ENCODE measurements at regions not wholly inside any gene's neighbourhood (a gene's known extent, or its start where the extent isn't known, plus 50 kb on each side); places are given as distances from the start of the nearest gene placed in this dataset.

GRCh38 chr5:84830265-84830664, 445.6 kb upstream of the EDIL3 start:
- 96% methylated on average over 27 of the region's 28 CpGs; no CpG with 5 or more reads in 1 of the 2 experiments for WGBS, 2 experiments (ENCODE audit: extremely low coverage in 1 of 2, insufficient coverage in 1 of 2, insufficient read length in 1 of 2, insufficient replicate concordance in 2 of 2, low coverage in 1 of 2, low lambda C conversion rate in 2 of 2, missing lambda C conversion rate in 1 of 2)
- no peak for TF ChIP-seq GABPA (IDR thresholded peaks at IDR 0.05; ENCODE audit: borderline replicate concordance, insufficient read depth, low read length)
- TF ChIP-seq, protein P1, sequence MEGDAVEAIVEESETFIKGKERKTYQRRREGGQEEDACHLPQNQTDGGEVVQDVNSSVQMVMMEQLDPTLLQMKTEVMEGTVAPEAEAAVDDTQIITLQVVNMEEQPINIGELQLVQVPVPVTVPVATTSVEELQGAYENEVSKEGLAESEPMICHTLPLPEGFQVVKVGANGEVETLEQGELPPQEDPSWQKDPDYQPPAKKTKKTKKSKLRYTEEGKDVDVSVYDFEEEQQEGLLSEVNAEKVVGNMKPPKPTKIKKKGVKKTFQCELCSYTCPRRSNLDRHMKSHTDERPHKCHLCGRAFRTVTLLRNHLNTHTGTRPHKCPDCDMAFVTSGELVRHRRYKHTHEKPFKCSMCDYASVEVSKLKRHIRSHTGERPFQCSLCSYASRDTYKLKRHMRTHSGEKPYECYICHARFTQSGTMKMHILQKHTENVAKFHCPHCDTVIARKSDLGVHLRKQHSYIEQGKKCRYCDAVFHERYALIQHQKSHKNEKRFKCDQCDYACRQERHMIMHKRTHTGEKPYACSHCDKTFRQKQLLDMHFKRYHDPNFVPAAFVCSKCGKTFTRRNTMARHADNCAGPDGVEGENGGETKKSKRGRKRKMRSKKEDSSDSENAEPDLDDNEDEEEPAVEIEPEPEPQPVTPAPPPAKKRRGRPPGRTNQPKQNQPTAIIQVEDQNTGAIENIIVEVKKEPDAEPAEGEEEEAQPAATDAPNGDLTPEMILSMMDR (IDR thresholded peaks at IDR 0.05; ENCODE audit: control extremely low read depth in 1 of 3, insufficient read depth in 1 of 3, low read depth in 1 of 3, low read length in 3 of 3): no peak
- TF ChIP-seq SUZ12 (IDR thresholded peaks at IDR 0.05; ENCODE audit: low read length): no peak
- no peak for TF ChIP-seq ZNF274 (IDR thresholded peaks at IDR 0.05; ENCODE audit: borderline replicate concordance, extremely low read depth, low read length)
- no peak for TF ChIP-seq ATF3 (IDR thresholded peaks at IDR 0.05; ENCODE audit: insufficient read depth, low read depth, low read length)
- TF ChIP-seq KDM4A (IDR thresholded peaks at IDR 0.05; ENCODE audit: low read depth, low read length, severe bottlenecking): no peak
- TF ChIP-seq TAF7 (optimal IDR thresholded peaks at IDR 0.05; ENCODE audit: borderline replicate concordance, low read depth, low read length): no peak
- TF ChIP-seq NANOG (IDR thresholded peaks at IDR 0.05; ENCODE audit: insufficient read depth, low read depth, low read length, poor library complexity, severe bottlenecking): no peak
- no peak for TF ChIP-seq ATF2 (IDR thresholded peaks at IDR 0.05; ENCODE audit: low read length)

More at GRCh38 chr5:84830265-84830664, 445.6 kb upstream of the EDIL3 start:
- no peak for FAIRE-seq
- Histone ChIP-seq H2BK20ac (ENCODE audit: low read length) (no peak overlapping the region), H2BK120ac (replicated peaks; ENCODE audit: low read depth, low read length) (no peak overlapping the region), H3K4me2 (ENCODE audit: insufficient read depth in 1 of 2, low read depth in 2 of 2, low read length in 2 of 2) (no peak overlapping the region), H3K27me3 (replicated peaks in 1 of 4; ENCODE audit: control insufficient read depth in 3 of 4, extremely low read depth in 1 of 4, insufficient read depth in 3 of 4, low read length in 3 of 4) (no peaks in the 10 kb centered on the region), H3K23ac (ENCODE audit: insufficient read length) (no peak overlapping the region), H4K5ac (ENCODE audit: insufficient read length, low read depth, low read length) (no peak overlapping the region), H3K4me3 (ENCODE audit: extremely low read depth in 1 of 4, insufficient read depth in 2 of 4, low read depth in 3 of 4, low read length in 4 of 4) (no peak overlapping the region), H3K79me1 (ENCODE audit: low read depth, low read length) (no peaks in the 10 kb centered on the region), H3K9ac (replicated peaks in 1 of 4; ENCODE audit: extremely low read depth in 1 of 4, low read depth in 3 of 4, low read length in 3 of 4) (no peak overlapping the region), H2AK5ac (ENCODE audit: low read depth, low read length) (no peak overlapping the region), H3K4me1 (replicated peaks in 1 of 4; ENCODE audit: control insufficient read depth in 3 of 4, insufficient read depth in 4 of 4, low read length in 3 of 4) (no peaks in the 10 kb centered on the region), H4K91ac (replicated peaks; ENCODE audit: insufficient read length, low read length) (no peak overlapping the region), H3K27ac (ENCODE audit: low read depth, low read length) (no peak overlapping the region), H3K79me2 (ENCODE audit: control insufficient read depth in 1 of 2, insufficient read depth in 2 of 2, low read length in 2 of 2) (no peaks in the 10 kb centered on the region), H3K18ac (ENCODE audit: extremely low read depth, low read length) (no peak overlapping the region), H3K23me2 (ENCODE audit: low read depth, low read length) (no peaks in the 10 kb centered on the region), H3K4ac (replicated peaks; ENCODE audit: insufficient read length, low read depth, low read length) (no peak overlapping the region), H4K8ac (ENCODE audit: extremely low read depth, insufficient read depth, low read length) (peak overlapping the region; percentile 51; the same call in 1 of the 2 replicates), H2BK5ac (ENCODE audit: low read depth, low read length) (no peak overlapping the region), H2BK15ac (ENCODE audit: low read length) (no peak overlapping the region), H3K56ac (replicated peaks; ENCODE audit: insufficient read length, low read depth, low read length) (no peak overlapping the region), H3K9me3 (ENCODE audit: insufficient read depth in 2 of 2, low read depth in 1 of 2, low read length in 1 of 2) (peaks cover 10 to 13% of the 10 kb centered on the region in 2 experiments), H3K36me3 (ENCODE audit: control insufficient read depth in 2 of 4, insufficient read depth in 4 of 4, low read length in 3 of 4) (peaks cover 0 to 6% (median 0%) of the 10 kb centered on the region in 4 experiments; a peak in 1 of 8 replicates), H2AFZ (ENCODE audit: low read length) (no peak overlapping the region), H3K14ac (ENCODE audit: insufficient read length) (no peak overlapping the region), H2BK12ac (ENCODE audit: low read depth, low read length) (no peak overlapping the region), H4K20me1 (replicated peaks in 1 of 2; ENCODE audit: control insufficient read depth in 1 of 2, insufficient read depth in 2 of 2, low read length in 2 of 2) (no peaks in the 10 kb centered on the region)
- ChIA-PET CTCF (ENCODE audit: partially characterized antibody) (no interaction called here), POLR2A (ENCODE audit: partially characterized antibody) (no interaction called here)
- no peak for DNase-seq (ENCODE audit: low read depth in 1 of 2, low spot score in 2 of 2)

All from H1 (cell line).